NT2/D1 (cell line): ENCODE measurements at regions not wholly inside any gene's neighbourhood (a gene's known extent, or its start where the extent isn't known, plus 50 kb on each side); places are given as distances from the start of the nearest gene placed in this dataset.

Experiments used
- DNase-seq: peaks from one replicate; pipeline ENCODE4 v3.0.0-alpha.2; 2011; ENCODE audit warnings: low read depth, low spot score
- H3K27me3 ChIP-seq: 2 replicates; pipeline ENCODE4 v1.6.0; 2011; ENCODE audit warnings: mild to moderate bottlenecking; ENCODE audit not compliant: insufficient read length, insufficient read depth
- H3K36me3 ChIP-seq: 2 replicates; pipeline ENCODE4 v1.6.1; 2011; ENCODE audit warnings: mild to moderate bottlenecking, low read length, mixed read lengths; ENCODE audit not compliant: insufficient read depth, insufficient read length
- H3K4me1 ChIP-seq: 2 replicates; pipeline ENCODE4 v1.5.1; 2011; ENCODE audit not compliant: insufficient read depth, insufficient read length
- H3K4me3 ChIP-seq: 2 replicates; pipeline ENCODE4 v1.5.1; 2011; ENCODE audit warnings: low read depth; ENCODE audit not compliant: insufficient read length
- H3K9ac ChIP-seq: 2 replicates; pipeline ENCODE4 v1.6.0; 2011; ENCODE audit warnings: low read depth; ENCODE audit not compliant: insufficient read length
- H3K9me3 ChIP-seq: 2 replicates; pipeline ENCODE4 v1.5.1; 2011; ENCODE audit warnings: mild to moderate bottlenecking, low read length; ENCODE audit not compliant: insufficient read depth
- SUZ12 ChIP-seq: IDR thresholded peaks from 2 replicates; pipeline ENCODE4 v1.6.1; 2011; ENCODE audit not compliant: insufficient read length, insufficient read depth; ENCODE audit errors: extremely low read depth
- YY1 ChIP-seq: IDR thresholded peaks from 2 replicates; pipeline ENCODE4 v1.6.1; 2011; ENCODE audit not compliant: insufficient read length, insufficient read depth
- ZNF274 ChIP-seq: IDR thresholded peaks from 2 replicates; pipeline ENCODE4 v1.6.1; 2011; ENCODE audit warnings: mild to moderate bottlenecking, low read depth, low read length

DNA sequence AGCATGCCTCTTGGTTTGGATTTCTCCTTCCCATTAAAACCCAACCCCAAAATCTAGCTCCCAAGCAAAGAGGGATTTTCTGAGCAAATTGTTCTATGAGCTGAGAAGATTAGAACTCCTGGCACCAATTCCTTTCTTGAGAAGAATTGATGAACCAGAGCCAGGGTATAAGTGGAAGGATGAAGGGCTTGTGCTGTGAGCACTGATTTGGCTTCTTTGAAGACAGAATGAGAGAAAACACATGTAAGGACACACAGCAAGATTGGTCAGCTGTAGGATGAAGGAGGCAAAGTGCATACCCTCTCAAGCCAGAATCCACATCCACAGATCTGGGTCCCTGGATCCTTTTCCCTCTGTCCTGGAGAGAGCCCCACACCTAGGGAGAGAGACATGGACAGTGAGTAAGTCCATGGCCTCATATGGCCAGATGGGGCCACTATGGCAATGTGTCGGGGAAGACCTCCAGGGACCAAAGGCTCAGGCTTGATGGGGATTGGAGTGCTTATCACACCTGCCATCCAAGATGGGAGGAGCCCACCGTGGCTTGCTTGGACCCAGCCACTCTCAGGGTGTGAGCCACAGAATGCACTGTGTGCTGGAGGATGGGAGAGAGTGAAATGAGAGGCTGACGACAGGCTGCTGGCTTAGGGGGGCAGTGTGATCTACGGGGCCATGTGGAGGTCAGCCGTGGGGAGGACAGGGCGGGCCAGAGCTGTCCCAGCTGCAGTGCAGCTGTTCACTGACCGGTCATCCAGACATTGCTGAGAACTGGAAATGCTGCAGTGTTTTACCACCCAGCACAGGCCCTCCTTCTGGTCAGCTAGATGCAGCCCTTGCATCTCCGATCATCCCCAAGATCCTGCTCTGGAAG, 339.8 kb downstream of the CYP26B1 start:
- TF ChIP-seq ZNF274: no peak
- TF ChIP-seq YY1: no peak
- no peak for TF ChIP-seq SUZ12
- Histone ChIP-seq H3K9me3 (no peaks in the 10 kb centered on the region), H3K36me3 (no peaks in the 10 kb centered on the region), H3K27me3 (no peaks in the 10 kb centered on the region), H3K4me3 (no peak overlapping the region), H3K4me1 (no peaks in the 10 kb centered on the region), H3K9ac (no peak overlapping the region)
- DNase-seq: no peak

DNA sequence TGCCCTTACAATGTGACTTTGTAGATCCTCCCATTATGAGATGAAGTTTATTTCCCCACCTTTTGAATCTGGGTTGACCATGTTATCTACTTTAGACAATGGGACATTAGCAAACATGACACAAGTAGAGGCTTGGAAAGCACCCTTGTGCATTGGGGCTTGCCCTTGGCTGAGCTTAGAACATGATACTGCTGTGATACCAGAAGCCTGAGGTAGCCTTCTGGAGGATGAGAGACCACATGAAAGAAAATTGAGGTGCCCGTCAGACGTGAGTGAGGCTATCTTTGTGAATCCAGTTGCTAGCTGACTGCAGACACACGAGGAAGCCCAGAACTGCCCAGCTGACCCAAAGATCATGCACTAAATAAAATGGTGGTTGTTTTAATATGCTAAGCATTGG, 341.2 kb downstream of the CYP26B1 start:
- peaks cover 4% of the 10 kb centered on the region for H3K4me1 ChIP-seq
- TF ChIP-seq SUZ12 (no peak), ZNF274 (no peak), YY1 (no peak)
- H3K9me3 ChIP-seq: no peaks in the 10 kb centered on the region

DNA sequence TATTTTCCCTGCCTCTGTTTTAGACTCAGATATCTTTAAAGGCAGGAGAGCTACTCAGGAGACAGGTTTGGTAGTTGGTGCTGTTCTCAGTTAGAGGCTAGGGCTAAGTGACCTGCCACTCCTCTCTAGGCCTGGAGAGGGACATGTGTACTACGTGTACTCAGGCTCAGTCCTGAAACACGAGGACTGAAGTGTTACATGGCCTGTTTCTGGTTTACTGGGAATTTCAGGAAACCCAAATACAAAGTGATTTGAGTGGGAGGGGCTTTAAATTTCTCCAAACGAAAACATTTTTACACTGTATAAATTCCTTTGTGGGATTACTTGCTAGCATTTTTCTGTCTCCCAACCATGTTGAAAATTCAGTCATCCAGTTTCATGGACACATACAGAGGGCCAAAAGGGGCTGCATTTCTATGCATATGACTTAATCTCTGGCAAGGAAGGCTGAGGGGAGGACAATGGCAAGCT, 343.3 kb downstream of the CYP26B1 start:
- no peak overlapping the region for H3K4me3 ChIP-seq
- peaks cover 7% of the 10 kb centered on the region for H3K4me1 ChIP-seq
- no peaks in the 10 kb centered on the region for H3K9me3 ChIP-seq
- no peak for DNase-seq
- TF ChIP-seq ZNF274: no peak
- no peak for TF ChIP-seq SUZ12
- TF ChIP-seq YY1: no peak
- no peaks in the 10 kb centered on the region for H3K27me3 ChIP-seq
- H3K36me3 ChIP-seq: no peaks in the 10 kb centered on the region
- H3K9ac ChIP-seq: no peak overlapping the region

More for the DNA sequence above, 341.2 kb downstream of the CYP26B1 start:
- Histone ChIP-seq H3K9ac (no peak overlapping the region), H3K4me3 (no peak overlapping the region), H3K36me3 (no peaks in the 10 kb centered on the region), H3K27me3 (no peaks in the 10 kb centered on the region)
- DNase-seq: no peak

DNA sequence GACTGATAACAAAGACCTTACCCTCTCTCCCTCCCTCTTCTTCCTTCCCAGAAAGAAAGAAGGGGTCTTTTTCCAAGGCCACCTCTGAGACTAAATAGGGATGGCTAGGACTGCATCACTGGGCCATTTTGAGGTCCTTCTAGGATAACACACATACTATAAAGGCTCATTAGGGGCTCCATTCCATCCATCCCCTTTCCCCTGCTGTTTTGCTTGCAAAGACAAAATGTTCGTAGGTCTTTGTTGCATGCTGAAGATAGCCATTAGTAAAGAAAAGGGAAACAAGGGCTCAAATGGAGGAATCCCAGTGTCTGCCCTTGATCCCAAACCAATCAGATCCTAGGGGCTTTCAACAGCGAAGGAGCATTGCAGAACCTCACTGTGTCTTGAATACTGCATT, 344.3 kb downstream of the CYP26B1 start:
- no peak for DNase-seq
- no peak overlapping the region for H3K9ac ChIP-seq
- H3K4me1 ChIP-seq: peaks cover 7% of the 10 kb centered on the region
- no peaks in the 10 kb centered on the region for H3K9me3 ChIP-seq
- H3K36me3 ChIP-seq: no peaks in the 10 kb centered on the region
- no peak for TF ChIP-seq YY1
- no peak for TF ChIP-seq SUZ12
- TF ChIP-seq ZNF274: no peak
- H3K27me3 ChIP-seq: no peaks in the 10 kb centered on the region
- no peak overlapping the region for H3K4me3 ChIP-seq

DNA sequence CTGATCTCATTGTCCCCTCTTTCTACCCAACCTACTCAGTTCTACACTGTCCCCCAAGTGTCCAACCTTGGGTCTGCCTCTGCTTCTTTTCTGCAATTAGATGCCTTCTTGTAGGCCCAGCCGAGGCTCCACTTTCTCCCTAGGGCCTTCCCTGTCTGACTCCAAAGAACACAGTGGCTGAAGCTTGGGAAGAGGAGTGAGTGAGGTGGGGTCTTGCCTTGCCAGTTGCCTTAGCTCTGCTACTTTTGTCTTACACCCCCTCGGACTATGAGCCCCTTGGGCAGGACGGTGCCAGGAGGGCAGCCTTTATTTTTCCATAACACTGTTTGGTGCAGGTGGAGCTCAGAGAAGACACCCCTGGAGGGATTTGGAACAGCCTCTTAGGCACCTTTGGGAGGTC, 345.1 kb downstream of the CYP26B1 start:
- Histone ChIP-seq H3K4me1 (peaks cover 7% of the 10 kb centered on the region), H3K4me3 (no peak overlapping the region), H3K9me3 (no peaks in the 10 kb centered on the region), H3K27me3 (no peaks in the 10 kb centered on the region), H3K9ac (no peak overlapping the region), H3K36me3 (no peaks in the 10 kb centered on the region)
- TF ChIP-seq YY1: no peak
- no peak for TF ChIP-seq ZNF274
- no peak for TF ChIP-seq SUZ12
- no peak for DNase-seq

DNA sequence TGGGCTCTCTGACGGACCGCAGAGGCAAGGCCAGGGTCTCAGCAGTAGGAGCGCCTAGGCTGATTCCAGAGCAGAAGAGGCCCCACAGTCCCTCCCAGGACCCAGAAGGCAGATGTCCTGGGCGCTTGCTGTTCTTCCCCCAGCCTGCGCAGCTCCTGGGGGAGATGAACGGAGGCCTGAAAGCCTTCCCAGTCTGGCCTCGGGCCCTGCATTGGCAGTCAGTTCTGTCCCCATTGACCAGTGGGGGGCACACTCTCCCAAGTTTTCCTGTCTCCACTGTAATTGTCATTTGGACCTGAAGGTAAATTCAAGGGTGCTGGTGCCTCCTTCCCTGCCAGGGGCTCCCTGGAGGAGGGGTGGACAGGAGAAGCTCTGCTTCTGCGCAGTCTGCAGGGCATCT, 345.7 kb downstream of the CYP26B1 start:
- Histone ChIP-seq H3K36me3 (no peaks in the 10 kb centered on the region), H3K4me1 (peaks cover 7% of the 10 kb centered on the region), H3K9me3 (no peaks in the 10 kb centered on the region), H3K9ac (no peak overlapping the region), H3K27me3 (no peaks in the 10 kb centered on the region), H3K4me3 (no peak overlapping the region)
- DNase-seq: peak; percentile 64
- TF ChIP-seq YY1 (no peak), ZNF274 (no peak), SUZ12 (no peak)

DNA sequence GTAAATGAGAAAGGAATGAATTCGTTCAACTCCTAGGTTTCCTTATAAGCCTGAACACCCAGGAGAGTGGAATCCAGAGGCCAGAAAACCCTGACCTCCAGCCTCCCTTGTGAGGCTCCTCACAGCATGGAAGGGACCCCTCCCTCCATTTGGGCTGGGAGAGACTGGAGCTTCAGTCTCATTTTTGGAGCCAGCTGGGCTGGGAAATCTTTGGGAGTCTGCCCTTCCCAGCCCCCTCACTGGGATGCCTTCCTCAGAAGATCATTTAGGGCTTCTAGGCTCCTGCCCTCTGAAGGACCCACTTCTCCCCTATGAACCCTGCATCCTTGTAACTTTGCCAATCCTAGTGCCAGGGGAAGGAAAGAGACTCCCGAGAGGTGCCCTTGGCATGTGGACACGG, 346.1 kb downstream of the CYP26B1 start:
- TF ChIP-seq SUZ12 (no peak), YY1 (no peak), ZNF274 (no peak)

More for the DNA sequence above, 346.1 kb downstream of the CYP26B1 start:
- no peaks in the 10 kb centered on the region for H3K9me3 ChIP-seq
- H3K36me3 ChIP-seq: no peaks in the 10 kb centered on the region
- DNase-seq: no peak
- H3K9ac ChIP-seq: no peak overlapping the region
- H3K27me3 ChIP-seq: no peaks in the 10 kb centered on the region
- peaks cover 7% of the 10 kb centered on the region for H3K4me1 ChIP-seq
- no peak overlapping the region for H3K4me3 ChIP-seq
